OCI-LY3 (cell line): ENCODE measurements at regions not wholly inside any gene's neighbourhood (a gene's known extent, or its start where the extent isn't known, plus 50 kb on each side); places are given as distances from the start of the nearest gene placed in this dataset.

Experiments
- CTCF ChIP-seq: fragments of 200-600, 300-600 bp; sonication (generic); IDR thresholded peaks from 2 replicates; pipeline ENCODE4 v1.5.1; 2014; ENCODE audit warnings: antibody characterized with exemption, low read length, low read depth
- EZH2phosphoT487 ChIP-seq: fragments of 200-600 bp; shearing (Covaris generic); IDR thresholded peaks from 2 replicates; pipeline ENCODE4 v1.6.1; 2018; ENCODE audit warnings: antibody characterized with exemption, mixed run types, low read depth

- TF ChIP-seq CTCF (no peak), EZH2phosphoT487 (no peak)
These were observed 249.6 kb upstream of the CHRM2 start for GRCh38 chr7:136618818-136619217.
